Gastroesophageal sphincter (tissue), 3 donors: ENCODE measurements at regions not wholly inside any gene's neighbourhood (a gene's known extent, or its start where the extent isn't known, plus 50 kb on each side); places are given as distances from the start of the nearest gene placed in this dataset.

Experiments
- CTCF ChIP-seq, 4 experiments: fragments of 200-600 bp in 2 of 4; fragments of 450-650 bp in 2 of 4; sonication (generic) in 1 of 4; IDR thresholded peaks; one replicate each; pipeline ENCODE4 v1.5.1; 2017 to 2019; ENCODE audit warnings: antibody characterized with exemption in 4 of 4, mild to moderate bottlenecking in 2 of 4, moderate library complexity in 2 of 4
- EP300 ChIP-seq: sonication (generic); formaldehyde crosslinking; IDR thresholded peaks from one replicate; pipeline ENCODE4 v1.6.1; 2017; ENCODE audit warnings: antibody characterized with exemption, mild to moderate bottlenecking
- POLR2A ChIP-seq, 2 donors: fragments of 450-650 bp; IDR thresholded peaks; one replicate each; pipeline ENCODE4 v1.6.1; 2017; ENCODE audit warnings: antibody characterized with exemption in 2 of 2, mild to moderate bottlenecking in 2 of 2, moderate library complexity in 1 of 2

- TF ChIP-seq CTCF (IDR thresholded peaks at IDR 0.05) (no peak), POLR2A (IDR thresholded peaks at IDR 0.05) (no peak), EP300 (no peak)
These were observed 1283.2 kb downstream of the TMEM121 start for GRCh38 chr14:106809615-106810014.
